Type B pancreatic cell (in vitro differentiated cells): ENCODE measurements at regions not wholly inside any gene's neighbourhood (a gene's known extent, or its start where the extent isn't known, plus 50 kb on each side); places are given as distances from the start of the nearest gene placed in this dataset.

Experiments used
- DNase-seq: peaks from one replicate; pipeline ENCODE4 v3.0.0; 2021; ENCODE audit warnings: mixed read lengths; ENCODE audit not compliant: unreplicated experiment; ENCODE audit errors: extremely low spot score
- H3K27ac Mint-ChIP-seq: 2 replicates; pipeline ENCODE4 v1.8.0; 2021; ENCODE audit warnings: mild to moderate bottlenecking, mixed read lengths
- H3K27me3 Mint-ChIP-seq: 2 replicates; pipeline ENCODE4 v1.8.0; 2021; ENCODE audit warnings: mixed read lengths
- H3K36me3 Mint-ChIP-seq: 2 replicates; pipeline ENCODE4 v1.8.0; 2021; ENCODE audit warnings: mixed read lengths
- H3K4me1 Mint-ChIP-seq: one replicate; pipeline ENCODE4 v1.8.0; 2021; ENCODE audit warnings: mixed read lengths; ENCODE audit not compliant: unreplicated experiment
- H3K4me3 Mint-ChIP-seq: 2 replicates; pipeline ENCODE4 v1.8.0; 2021; ENCODE audit warnings: mild to moderate bottlenecking, mixed read lengths
- H3K9me3 Mint-ChIP-seq: 2 replicates; pipeline ENCODE4 v1.8.0; 2021; ENCODE audit warnings: mixed read lengths
- TF ChIP-seq, protein P1 (sequence below): fragments of 200-600 bp; sonication (generic); conservative IDR thresholded peaks from 2 replicates; pipeline ENCODE4 v1.5.0; 2021; ENCODE audit warnings: antibody characterized with exemption, mild to moderate bottlenecking

DNA sequence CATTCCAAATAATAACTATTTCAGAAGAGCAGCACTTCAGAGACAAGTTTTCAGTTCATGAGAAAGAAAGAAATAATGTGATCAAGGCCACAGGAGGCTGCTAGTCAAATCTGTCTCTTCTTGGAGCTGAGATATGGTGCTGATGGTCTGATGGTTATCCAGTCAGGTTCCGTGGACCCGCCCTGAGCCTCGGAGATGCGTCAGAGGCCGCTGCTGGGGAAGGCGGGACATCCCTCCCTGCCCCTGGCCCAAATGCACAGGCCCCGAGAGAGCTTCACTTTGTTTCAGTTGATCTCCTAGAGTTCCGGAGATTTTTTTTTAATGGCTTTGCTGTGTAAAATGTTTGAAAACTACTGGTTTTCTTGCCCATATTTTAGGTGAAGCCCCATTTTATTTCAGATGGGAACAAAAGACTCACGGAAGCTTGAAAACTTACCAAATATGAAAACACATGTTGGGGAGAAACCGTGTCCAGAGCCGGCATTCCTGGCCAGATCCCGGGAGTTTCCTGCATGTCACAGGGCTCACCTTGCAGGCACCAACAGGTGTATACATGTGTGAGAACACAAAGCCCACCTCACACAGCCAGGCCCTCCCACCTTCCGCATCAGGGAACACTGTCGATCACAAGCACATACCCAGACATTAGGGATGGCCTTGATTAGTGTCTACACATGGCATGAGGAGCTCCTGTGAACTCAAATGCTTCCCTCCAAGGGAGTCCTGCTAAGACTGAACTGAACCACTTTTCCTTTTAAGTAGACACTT, 499.0 kb downstream of the TCERG1L start:
- Mint-ChIP-seq H3K9me3 (no peaks in the 10 kb centered on the region), H3K27ac (no peak overlapping the region), H3K27me3 (peaks cover 4% of the 10 kb centered on the region), H3K4me1 (no peaks in the 10 kb centered on the region), H3K36me3 (no peaks in the 10 kb centered on the region), H3K4me3 (no peak overlapping the region)
- peak; percentile 25 for DNase-seq
- TF ChIP-seq, protein P1, sequence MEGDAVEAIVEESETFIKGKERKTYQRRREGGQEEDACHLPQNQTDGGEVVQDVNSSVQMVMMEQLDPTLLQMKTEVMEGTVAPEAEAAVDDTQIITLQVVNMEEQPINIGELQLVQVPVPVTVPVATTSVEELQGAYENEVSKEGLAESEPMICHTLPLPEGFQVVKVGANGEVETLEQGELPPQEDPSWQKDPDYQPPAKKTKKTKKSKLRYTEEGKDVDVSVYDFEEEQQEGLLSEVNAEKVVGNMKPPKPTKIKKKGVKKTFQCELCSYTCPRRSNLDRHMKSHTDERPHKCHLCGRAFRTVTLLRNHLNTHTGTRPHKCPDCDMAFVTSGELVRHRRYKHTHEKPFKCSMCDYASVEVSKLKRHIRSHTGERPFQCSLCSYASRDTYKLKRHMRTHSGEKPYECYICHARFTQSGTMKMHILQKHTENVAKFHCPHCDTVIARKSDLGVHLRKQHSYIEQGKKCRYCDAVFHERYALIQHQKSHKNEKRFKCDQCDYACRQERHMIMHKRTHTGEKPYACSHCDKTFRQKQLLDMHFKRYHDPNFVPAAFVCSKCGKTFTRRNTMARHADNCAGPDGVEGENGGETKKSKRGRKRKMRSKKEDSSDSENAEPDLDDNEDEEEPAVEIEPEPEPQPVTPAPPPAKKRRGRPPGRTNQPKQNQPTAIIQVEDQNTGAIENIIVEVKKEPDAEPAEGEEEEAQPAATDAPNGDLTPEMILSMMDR, result no peak

DNA sequence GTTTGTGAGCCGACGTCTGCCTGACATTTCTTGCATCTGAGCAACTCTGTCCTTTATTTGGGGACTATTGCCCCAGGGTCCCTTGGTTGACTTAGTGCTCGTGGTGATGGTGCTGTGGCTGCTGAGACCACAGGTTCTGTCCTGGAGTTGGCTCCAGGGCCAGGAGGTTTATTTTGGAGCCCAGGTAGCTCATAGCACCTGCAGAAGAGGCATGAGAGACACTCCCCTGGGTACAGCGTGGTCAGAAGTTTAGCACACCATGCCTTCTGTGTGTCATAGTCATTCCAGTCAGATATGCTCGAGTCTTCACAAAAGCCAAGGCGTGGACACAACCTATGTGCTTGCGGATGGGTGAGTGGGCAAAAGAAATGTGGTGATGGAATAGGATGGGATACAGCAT, 496.9 kb downstream of the TCERG1L start:
- Mint-ChIP-seq H3K27ac (no peak overlapping the region), H3K9me3 (no peaks in the 10 kb centered on the region), H3K4me3 (no peak overlapping the region), H3K36me3 (no peaks in the 10 kb centered on the region), H3K4me1 (no peaks in the 10 kb centered on the region), H3K27me3 (peaks cover 4% of the 10 kb centered on the region)
- TF ChIP-seq, protein P1, result no peak
- DNase-seq, result peak; percentile 37

DNA sequence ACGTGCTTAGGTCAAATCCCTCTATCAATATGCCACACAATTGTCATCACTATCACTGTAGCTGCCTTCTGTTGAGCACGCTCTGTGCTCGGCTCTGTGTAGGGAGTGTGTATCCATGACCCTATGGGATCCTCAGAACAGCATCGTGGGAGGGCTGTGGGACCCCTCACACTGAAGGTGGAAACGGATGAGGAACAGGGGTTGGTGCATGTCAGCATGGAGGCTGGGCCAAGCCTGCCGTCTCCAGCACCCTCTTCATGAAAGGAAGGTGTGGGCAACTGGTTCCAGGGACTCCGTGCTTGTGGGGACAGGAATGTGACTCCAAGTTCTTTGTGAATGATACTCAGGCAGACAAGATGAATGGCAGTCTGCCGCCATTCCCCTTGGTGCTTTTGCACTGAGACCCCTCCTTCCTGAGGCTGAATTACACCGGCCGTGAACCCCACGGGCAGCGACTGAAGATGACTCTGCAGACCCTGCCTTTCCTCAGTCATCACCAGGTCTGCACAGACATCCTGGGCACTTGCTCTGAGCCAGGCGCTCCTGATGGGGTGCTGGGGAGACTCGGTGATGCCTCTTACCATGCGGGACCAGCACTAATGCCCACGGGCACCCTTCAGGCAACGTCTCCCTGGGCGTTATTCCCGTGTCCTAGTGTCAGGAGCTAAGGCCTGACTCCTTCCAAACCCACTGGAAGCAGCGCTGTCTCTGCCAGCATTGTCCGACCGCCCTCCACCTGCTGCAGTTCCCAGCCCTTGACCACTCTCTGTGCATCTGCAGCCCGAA, 495.2 kb downstream of the TCERG1L start:
- peak; percentile 44 for DNase-seq

DNA sequence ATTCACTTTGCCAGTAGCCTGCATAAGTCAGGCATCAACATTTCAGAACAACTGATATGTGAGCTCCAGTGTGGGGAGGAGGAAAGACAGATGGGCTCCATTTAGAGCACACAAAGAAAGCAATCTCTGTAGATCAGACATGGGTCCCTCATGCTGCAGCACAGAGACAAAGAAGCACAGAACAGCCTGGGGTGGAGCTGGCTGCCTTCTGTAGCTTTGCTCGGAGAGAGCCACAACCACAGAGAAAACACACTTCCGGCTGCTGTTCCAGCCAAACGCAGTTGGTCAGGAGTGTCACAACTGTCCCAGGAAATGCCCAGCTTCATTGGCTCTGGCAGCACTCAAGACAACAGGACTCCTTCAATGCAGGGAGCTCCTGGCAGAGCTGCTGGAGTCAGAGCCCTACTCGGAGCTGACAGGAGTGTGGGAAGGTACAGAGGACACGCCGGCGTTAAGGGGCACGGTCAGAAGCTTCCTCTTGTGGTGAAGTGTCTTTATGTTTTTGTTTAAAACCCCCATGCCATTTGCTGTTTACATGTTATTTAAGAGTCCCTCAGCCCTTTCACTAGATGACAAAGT, 494.4 kb downstream of the TCERG1L start:
- peak; percentile 36 for DNase-seq
- Mint-ChIP-seq H3K4me1 (no peaks in the 10 kb centered on the region), H3K27me3 (peaks cover 4% of the 10 kb centered on the region), H3K27ac (no peak overlapping the region), H3K4me3 (no peak overlapping the region), H3K36me3 (no peaks in the 10 kb centered on the region), H3K9me3 (no peaks in the 10 kb centered on the region)
- TF ChIP-seq, protein P1, result no peak

More for the DNA sequence above, 495.2 kb downstream of the TCERG1L start:
- TF ChIP-seq, protein P1, result no peak
- no peaks in the 10 kb centered on the region for H3K9me3 Mint-ChIP-seq
- no peak overlapping the region for H3K27ac Mint-ChIP-seq
- H3K27me3 Mint-ChIP-seq, result peaks cover 4% of the 10 kb centered on the region
- no peak overlapping the region for H3K4me3 Mint-ChIP-seq
- no peaks in the 10 kb centered on the region for H3K36me3 Mint-ChIP-seq
- H3K4me1 Mint-ChIP-seq, result no peaks in the 10 kb centered on the region

DNA sequence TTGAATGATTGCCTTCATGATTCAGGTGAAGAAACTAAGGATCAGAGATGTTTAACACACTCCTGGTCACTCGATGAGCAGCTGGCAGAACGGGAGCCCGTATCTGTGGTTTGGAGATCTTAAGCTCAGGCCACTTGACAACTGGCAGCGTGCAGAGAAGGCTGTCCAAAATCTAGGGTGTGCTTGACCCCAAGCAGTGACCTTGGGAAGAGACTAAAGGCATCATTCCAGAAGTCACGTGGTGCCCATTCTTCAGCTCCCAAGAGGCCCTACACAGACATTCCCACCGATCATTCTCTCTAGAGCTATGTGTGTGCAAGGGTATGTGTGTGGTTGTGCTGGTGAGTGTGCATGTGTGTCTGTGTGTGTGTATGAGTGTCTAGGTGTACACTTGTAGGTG, 493.8 kb downstream of the TCERG1L start:
- Mint-ChIP-seq H3K27ac (no peak overlapping the region), H3K36me3 (no peaks in the 10 kb centered on the region), H3K4me1 (no peaks in the 10 kb centered on the region), H3K9me3 (no peaks in the 10 kb centered on the region), H3K4me3 (no peak overlapping the region), H3K27me3 (peaks cover 4% of the 10 kb centered on the region)
- TF ChIP-seq, protein P1, result no peak
- DNase-seq, result no peak
